ENCODE measurements at regions not wholly inside any gene's neighbourhood (a gene's known extent, or its start where the extent isn't known, plus 50 kb on each side); places are given as distances from the start of the nearest gene placed in this dataset.
"Not testable (repeated sequence)": the region's sequence is repeated elsewhere in the genome, so short reads cannot be mapped to it uniquely, and the experiment has no call there.

- peaks cover 5% of the 10 kb centered on the region; the same call in 1 of the 2 replicates for H3K9me3 ChIP-seq (ENCODE audit: control insufficient read depth, insufficient read depth, low read depth, low read length)
- H3K4me1 ChIP-seq (ENCODE audit: control insufficient read depth, insufficient read depth, low read length) = no peaks in the 10 kb centered on the region
- no peak overlapping the region for H3K4me3 ChIP-seq (ENCODE audit: low read depth, low read length)
- H3K27ac ChIP-seq (ENCODE audit: low read depth, low read length) = no peak overlapping the region
- no peaks in the 10 kb centered on the region for H3K36me3 ChIP-seq (ENCODE audit: control insufficient read depth, insufficient read depth, low read length)
- H3K9ac ChIP-seq (ENCODE audit: low read length) = no peak overlapping the region
- H3K27me3 ChIP-seq (ENCODE audit: control insufficient read depth, insufficient read depth, low read length) = no peaks in the 10 kb centered on the region
Measured at GRCh38 chr22:11253000-11253511, 4274.9 kb upstream of the OR11H1 start.

GRCh38 chr22:11270981-11271380 is 4257.0 kb upstream of the OR11H1 start:
- not testable (repeated sequence) for H3K9me3 ChIP-seq (ENCODE audit: control insufficient read depth, insufficient read depth, low read depth, low read length); H3K9ac ChIP-seq (ENCODE audit: low read length); H3K27ac ChIP-seq (ENCODE audit: low read depth, low read length); H3K4me3 ChIP-seq (ENCODE audit: low read depth, low read length); H3K36me3 ChIP-seq (ENCODE audit: control insufficient read depth, insufficient read depth, low read length); H3K27me3 ChIP-seq (ENCODE audit: control insufficient read depth, insufficient read depth, low read length); H3K4me1 ChIP-seq (ENCODE audit: control insufficient read depth, insufficient read depth, low read length)

GRCh38 chr22:11285116-11285838 is 4242.7 kb upstream of the OR11H1 start:
- H3K9me3 ChIP-seq (ENCODE audit: control insufficient read depth, insufficient read depth, low read depth, low read length) = peaks cover 30% of the 10 kb centered on the region
- H3K4me1 ChIP-seq (ENCODE audit: control insufficient read depth, insufficient read depth, low read length); H3K9ac ChIP-seq (ENCODE audit: low read length); H3K27me3 ChIP-seq (ENCODE audit: control insufficient read depth, insufficient read depth, low read length); H3K27ac ChIP-seq (ENCODE audit: low read depth, low read length); H3K36me3 ChIP-seq (ENCODE audit: control insufficient read depth, insufficient read depth, low read length); H3K4me3 ChIP-seq (ENCODE audit: low read depth, low read length): not testable (repeated sequence)

- not testable (repeated sequence) for H3K36me3 ChIP-seq (ENCODE audit: control insufficient read depth, insufficient read depth, low read length); H3K27ac ChIP-seq (ENCODE audit: low read depth, low read length); H3K4me3 ChIP-seq (ENCODE audit: low read depth, low read length); H3K4me1 ChIP-seq (ENCODE audit: control insufficient read depth, insufficient read depth, low read length); H3K9ac ChIP-seq (ENCODE audit: low read length); H3K27me3 ChIP-seq (ENCODE audit: control insufficient read depth, insufficient read depth, low read length)
- peaks cover 36% of the 10 kb centered on the region for H3K9me3 ChIP-seq (ENCODE audit: control insufficient read depth, insufficient read depth, low read depth, low read length)
Measured at GRCh38 chr22:11285839-11286205, 4242.2 kb upstream of the OR11H1 start.

- not testable (repeated sequence) for H3K4me1 ChIP-seq (ENCODE audit: control insufficient read depth, insufficient read depth, low read length); H3K9ac ChIP-seq (ENCODE audit: low read length); H3K27me3 ChIP-seq (ENCODE audit: control insufficient read depth, insufficient read depth, low read length); H3K36me3 ChIP-seq (ENCODE audit: control insufficient read depth, insufficient read depth, low read length); H3K4me3 ChIP-seq (ENCODE audit: low read depth, low read length); H3K27ac ChIP-seq (ENCODE audit: low read depth, low read length)
- H3K9me3 ChIP-seq (ENCODE audit: control insufficient read depth, insufficient read depth, low read depth, low read length) = peaks cover 44% of the 10 kb centered on the region
Measured at GRCh38 chr22:11288246-11289220, 4239.5 kb upstream of the OR11H1 start.

- H3K9ac ChIP-seq (ENCODE audit: low read length); H3K36me3 ChIP-seq (ENCODE audit: control insufficient read depth, insufficient read depth, low read length); H3K27ac ChIP-seq (ENCODE audit: low read depth, low read length); H3K27me3 ChIP-seq (ENCODE audit: control insufficient read depth, insufficient read depth, low read length); H3K4me3 ChIP-seq (ENCODE audit: low read depth, low read length); H3K4me1 ChIP-seq (ENCODE audit: control insufficient read depth, insufficient read depth, low read length): not testable (repeated sequence)
- peaks cover 59% of the 10 kb centered on the region for H3K9me3 ChIP-seq (ENCODE audit: control insufficient read depth, insufficient read depth, low read depth, low read length)
Measured at GRCh38 chr22:11298126-11298893, 4229.7 kb upstream of the OR11H1 start.

GRCh38 chr22:11302427-11302826 is 4225.6 kb upstream of the OR11H1 start:
- not testable (repeated sequence) for H3K36me3 ChIP-seq (ENCODE audit: control insufficient read depth, insufficient read depth, low read length); H3K4me3 ChIP-seq (ENCODE audit: low read depth, low read length); H3K9ac ChIP-seq (ENCODE audit: low read length); H3K4me1 ChIP-seq (ENCODE audit: control insufficient read depth, insufficient read depth, low read length); H3K27ac ChIP-seq (ENCODE audit: low read depth, low read length); H3K27me3 ChIP-seq (ENCODE audit: control insufficient read depth, insufficient read depth, low read length)
- H3K9me3 ChIP-seq (ENCODE audit: control insufficient read depth, insufficient read depth, low read depth, low read length) = peaks cover 70% of the 10 kb centered on the region

GRCh38 chr22:11302904-11303303 is 4225.1 kb upstream of the OR11H1 start:
- not testable (repeated sequence) for H3K9ac ChIP-seq (ENCODE audit: low read length); H3K4me1 ChIP-seq (ENCODE audit: control insufficient read depth, insufficient read depth, low read length); H3K36me3 ChIP-seq (ENCODE audit: control insufficient read depth, insufficient read depth, low read length); H3K27me3 ChIP-seq (ENCODE audit: control insufficient read depth, insufficient read depth, low read length); H3K4me3 ChIP-seq (ENCODE audit: low read depth, low read length); H3K27ac ChIP-seq (ENCODE audit: low read depth, low read length)
- H3K9me3 ChIP-seq (ENCODE audit: control insufficient read depth, insufficient read depth, low read depth, low read length) = peaks cover 71% of the 10 kb centered on the region

- not testable (repeated sequence) for H3K4me3 ChIP-seq (ENCODE audit: low read depth, low read length); H3K27ac ChIP-seq (ENCODE audit: low read depth, low read length); H3K9ac ChIP-seq (ENCODE audit: low read length); H3K36me3 ChIP-seq (ENCODE audit: control insufficient read depth, insufficient read depth, low read length); H3K27me3 ChIP-seq (ENCODE audit: control insufficient read depth, insufficient read depth, low read length); H3K4me1 ChIP-seq (ENCODE audit: control insufficient read depth, insufficient read depth, low read length)
- H3K9me3 ChIP-seq (ENCODE audit: control insufficient read depth, insufficient read depth, low read depth, low read length) = peaks cover 78% of the 10 kb centered on the region
Measured at GRCh38 chr22:11305179-11305578, 4222.8 kb upstream of the OR11H1 start.

GRCh38 chr22:11306933-11307518 is 4221.0 kb upstream of the OR11H1 start:
- H3K4me1 ChIP-seq (ENCODE audit: control insufficient read depth, insufficient read depth, low read length); H3K36me3 ChIP-seq (ENCODE audit: control insufficient read depth, insufficient read depth, low read length); H3K27me3 ChIP-seq (ENCODE audit: control insufficient read depth, insufficient read depth, low read length); H3K27ac ChIP-seq (ENCODE audit: low read depth, low read length); H3K9ac ChIP-seq (ENCODE audit: low read length); H3K4me3 ChIP-seq (ENCODE audit: low read depth, low read length): not testable (repeated sequence)
- peaks cover 84% of the 10 kb centered on the region for H3K9me3 ChIP-seq (ENCODE audit: control insufficient read depth, insufficient read depth, low read depth, low read length)

Measured in HUES6 (cell line).